ENCODE measurements at regions not wholly inside any gene's neighbourhood (a gene's known extent, or its start where the extent isn't known, plus 50 kb on each side); places are given as distances from the start of the nearest gene placed in this dataset.

DNA sequence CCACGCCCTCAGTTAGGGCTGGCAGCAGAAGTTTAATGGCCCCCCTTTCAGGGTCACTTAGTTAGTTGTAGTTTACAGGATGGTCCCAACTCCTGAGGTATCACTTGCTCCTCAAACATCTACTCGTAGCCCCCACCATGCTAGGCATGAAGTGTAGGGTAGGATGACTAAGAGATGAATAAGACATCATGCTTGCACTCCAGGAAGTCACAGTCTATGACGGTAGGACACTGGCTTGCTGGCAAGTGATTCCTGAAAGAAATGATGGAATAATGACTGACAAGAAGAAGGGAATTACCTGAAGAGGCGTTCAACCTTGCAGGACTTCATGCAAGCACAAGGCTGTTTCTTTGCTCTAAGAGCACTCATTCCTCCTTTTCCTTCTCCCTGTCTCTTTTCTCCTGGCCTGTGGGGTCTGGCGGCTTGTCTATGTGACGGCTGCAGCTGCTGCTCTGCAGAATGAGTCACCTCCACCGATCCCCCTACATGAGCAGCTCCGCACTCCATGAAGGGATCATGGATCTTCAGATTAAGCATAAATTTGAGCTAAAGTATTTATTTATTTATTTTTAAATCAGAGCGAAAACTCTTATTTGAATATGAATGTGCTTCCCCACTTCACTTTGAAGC lies 82.9 kb upstream of the BOC start:
- ATAC-seq (ENCODE audit: insufficient number of reproducible peaks, low FRiP score, low read depth) (no peak), DNase-seq (ENCODE audit: low spot score) (no peak)
- TF ChIP-seq, protein P1, sequence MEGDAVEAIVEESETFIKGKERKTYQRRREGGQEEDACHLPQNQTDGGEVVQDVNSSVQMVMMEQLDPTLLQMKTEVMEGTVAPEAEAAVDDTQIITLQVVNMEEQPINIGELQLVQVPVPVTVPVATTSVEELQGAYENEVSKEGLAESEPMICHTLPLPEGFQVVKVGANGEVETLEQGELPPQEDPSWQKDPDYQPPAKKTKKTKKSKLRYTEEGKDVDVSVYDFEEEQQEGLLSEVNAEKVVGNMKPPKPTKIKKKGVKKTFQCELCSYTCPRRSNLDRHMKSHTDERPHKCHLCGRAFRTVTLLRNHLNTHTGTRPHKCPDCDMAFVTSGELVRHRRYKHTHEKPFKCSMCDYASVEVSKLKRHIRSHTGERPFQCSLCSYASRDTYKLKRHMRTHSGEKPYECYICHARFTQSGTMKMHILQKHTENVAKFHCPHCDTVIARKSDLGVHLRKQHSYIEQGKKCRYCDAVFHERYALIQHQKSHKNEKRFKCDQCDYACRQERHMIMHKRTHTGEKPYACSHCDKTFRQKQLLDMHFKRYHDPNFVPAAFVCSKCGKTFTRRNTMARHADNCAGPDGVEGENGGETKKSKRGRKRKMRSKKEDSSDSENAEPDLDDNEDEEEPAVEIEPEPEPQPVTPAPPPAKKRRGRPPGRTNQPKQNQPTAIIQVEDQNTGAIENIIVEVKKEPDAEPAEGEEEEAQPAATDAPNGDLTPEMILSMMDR (IDR thresholded peaks at IDR 0.05) = no peak
- no peaks in the 10 kb centered on the region for H3K4me1 ChIP-seq (ENCODE audit: control insufficient read depth in 1 of 2, low read depth in 2 of 2)
- no peaks in the 10 kb centered on the region for H3K9me3 ChIP-seq
- no peak overlapping the region for H3K4me3 ChIP-seq
- no peaks in the 10 kb centered on the region for H3K36me3 ChIP-seq
- H3K27ac ChIP-seq = no peak overlapping the region
- H3K27me3 ChIP-seq (replicated peaks; ENCODE audit: insufficient read depth) = no peaks in the 10 kb centered on the region

DNA sequence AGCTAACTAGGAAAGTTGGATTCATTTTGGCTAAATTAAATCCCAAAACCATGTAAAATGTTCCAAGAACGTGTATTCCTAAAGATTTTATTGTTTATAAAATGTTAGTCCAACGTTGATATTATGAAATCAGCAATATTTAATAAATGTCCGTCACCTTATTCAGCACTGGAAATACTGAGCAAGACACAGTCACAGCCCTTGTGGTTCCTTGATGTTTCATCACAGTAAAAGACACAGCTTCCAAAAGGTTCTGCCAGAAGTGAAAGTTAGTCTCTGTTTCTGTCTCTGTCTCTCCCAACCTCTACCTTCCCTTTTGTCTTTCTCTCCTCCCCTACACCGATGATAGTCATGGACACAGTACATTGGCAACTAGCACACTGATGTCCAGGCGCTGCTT lies 82.2 kb upstream of the BOC start:
- H3K9me3 ChIP-seq = no peaks in the 10 kb centered on the region
- no peak for ATAC-seq (ENCODE audit: insufficient number of reproducible peaks, low FRiP score, low read depth)
- no peaks in the 10 kb centered on the region for H3K36me3 ChIP-seq
- H3K4me3 ChIP-seq = no peak overlapping the region
- no peak overlapping the region for H3K27ac ChIP-seq
- TF ChIP-seq, protein P1 (IDR thresholded peaks at IDR 0.05) = no peak
- no peaks in the 10 kb centered on the region for H3K27me3 ChIP-seq (replicated peaks; ENCODE audit: insufficient read depth)
- H3K4me1 ChIP-seq (ENCODE audit: control insufficient read depth in 1 of 2, low read depth in 2 of 2) = no peaks in the 10 kb centered on the region
- DNase-seq (ENCODE audit: low spot score) = no peak

DNA sequence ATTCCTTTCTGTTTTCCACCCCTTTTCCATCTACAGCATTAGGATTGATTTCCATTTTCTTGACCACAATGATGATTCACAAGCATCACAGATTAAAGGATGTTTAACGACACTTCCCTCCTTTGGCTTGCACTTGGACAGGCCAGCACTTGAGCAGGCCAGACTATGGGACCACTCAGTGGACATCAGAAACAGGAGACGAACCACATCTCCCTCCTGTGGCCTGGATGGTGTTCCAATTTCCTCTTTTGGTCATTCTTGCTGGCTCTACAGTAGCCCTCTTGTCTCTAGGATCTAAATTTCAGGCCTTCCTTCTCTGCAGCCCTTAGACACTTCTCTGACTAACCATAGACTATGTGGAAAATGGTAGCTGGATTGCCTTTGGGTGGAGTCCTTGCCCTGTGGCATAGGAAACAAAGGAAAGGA lies 78.8 kb upstream of the BOC start:
- Histone ChIP-seq H3K27ac (no peak overlapping the region), H3K4me3 (no peak overlapping the region), H3K27me3 (replicated peaks; ENCODE audit: insufficient read depth) (no peaks in the 10 kb centered on the region), H3K36me3 (no peaks in the 10 kb centered on the region), H3K9me3 (no peaks in the 10 kb centered on the region), H3K4me1 (ENCODE audit: control insufficient read depth in 1 of 2, low read depth in 2 of 2) (no peaks in the 10 kb centered on the region)
- DNase-seq (ENCODE audit: low spot score) (no peak), ATAC-seq (ENCODE audit: insufficient number of reproducible peaks, low FRiP score, low read depth) (no peak)
- TF ChIP-seq, protein P1 (IDR thresholded peaks at IDR 0.05) = no peak

DNA sequence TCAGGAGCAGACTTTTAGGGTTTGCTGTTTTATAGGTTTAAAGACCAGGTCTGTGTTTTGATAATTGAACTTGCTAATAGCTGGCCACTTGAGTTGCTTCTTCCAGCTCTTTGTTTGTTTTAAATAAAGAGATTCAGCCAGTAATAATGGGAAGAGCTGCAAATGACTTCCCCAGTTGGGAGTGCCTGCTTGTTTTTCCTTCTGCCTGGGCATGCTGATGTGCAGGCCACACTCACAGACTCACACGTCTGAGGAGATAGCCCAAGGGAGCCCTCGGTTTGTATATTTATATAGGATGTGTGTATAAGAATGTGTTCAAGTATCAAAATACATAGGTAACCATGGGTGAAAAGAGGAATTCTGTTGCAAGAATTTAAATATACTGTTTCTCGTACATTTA lies 78.2 kb upstream of the BOC start:
- Histone ChIP-seq H3K36me3 (no peaks in the 10 kb centered on the region), H3K27me3 (replicated peaks; ENCODE audit: insufficient read depth) (no peaks in the 10 kb centered on the region), H3K9me3 (no peaks in the 10 kb centered on the region), H3K4me1 (ENCODE audit: control insufficient read depth in 1 of 2, low read depth in 2 of 2) (no peaks in the 10 kb centered on the region), H3K27ac (no peak overlapping the region), H3K4me3 (no peak overlapping the region)
- DNase-seq (ENCODE audit: low spot score) = no peak
- ATAC-seq (ENCODE audit: insufficient number of reproducible peaks, low FRiP score, low read depth) = no peak
- TF ChIP-seq, protein P1 (IDR thresholded peaks at IDR 0.05) = no peak

DNA sequence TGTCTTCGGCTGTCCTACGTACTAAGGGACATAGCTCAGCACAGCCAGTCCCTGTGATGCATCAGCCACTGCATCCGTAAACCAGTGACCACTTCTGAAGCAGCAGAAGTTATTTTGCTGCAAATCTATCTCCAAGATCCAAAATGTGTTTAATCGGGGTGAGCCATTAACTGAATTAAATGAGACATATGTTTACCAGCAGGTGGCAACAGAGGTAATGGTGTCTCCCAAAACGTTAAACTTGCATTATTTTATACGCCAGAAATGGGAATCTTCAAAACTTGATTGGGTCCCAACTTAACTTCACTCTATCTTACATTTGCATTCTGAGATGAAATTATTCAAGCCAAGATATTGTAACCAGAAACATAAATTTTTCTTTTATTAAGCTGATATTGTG lies 75.3 kb upstream of the BOC start:
- Histone ChIP-seq H3K27ac (no peak overlapping the region), H3K36me3 (no peaks in the 10 kb centered on the region), H3K9me3 (no peaks in the 10 kb centered on the region), H3K4me1 (ENCODE audit: control insufficient read depth in 1 of 2, low read depth in 2 of 2) (no peaks in the 10 kb centered on the region), H3K4me3 (no peak overlapping the region), H3K27me3 (replicated peaks; ENCODE audit: insufficient read depth) (no peaks in the 10 kb centered on the region)
- ATAC-seq (ENCODE audit: insufficient number of reproducible peaks, low FRiP score, low read depth) = no peak
- TF ChIP-seq, protein P1 (IDR thresholded peaks at IDR 0.05) = peak; percentile 60
- DNase-seq (ENCODE audit: low spot score) = no peak

Measured in thoracic aorta (tissue), 2 donors.